GM18907 (cell line): ENCODE measurements at regions not wholly inside any gene's neighbourhood (a gene's known extent, or its start where the extent isn't known, plus 50 kb on each side); places are given as distances from the start of the nearest gene placed in this dataset.

ENCODE experiments used
- ATAC-seq: cut with Tn5 transposase; IDR thresholded peaks from one replicate; pipeline ENCODE4 v1.9.1; 2021; ENCODE audit warnings: mild to moderate bottlenecking, moderate library complexity; ENCODE audit not compliant: unreplicated experiment

DNA sequence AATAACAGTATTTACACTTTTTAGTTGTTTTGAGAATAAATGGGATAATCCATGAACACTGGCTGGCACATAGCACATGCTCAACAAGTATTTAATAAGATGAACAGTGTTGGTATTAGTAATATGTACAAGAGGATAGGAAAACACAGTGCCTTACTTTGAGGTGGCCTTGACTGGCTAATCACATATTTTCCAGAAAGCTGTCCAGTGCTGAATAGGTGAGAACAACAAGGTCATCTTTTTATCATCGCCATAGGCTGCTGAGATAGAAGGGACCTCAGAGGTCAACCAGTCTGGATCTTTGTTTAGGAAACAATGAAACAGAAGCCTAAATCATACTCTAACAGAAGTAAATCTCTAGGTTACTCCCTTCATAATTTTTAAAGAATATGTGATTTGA is 89.7 kb upstream of the BCL9 start:
- ATAC-seq = no peak

DNA sequence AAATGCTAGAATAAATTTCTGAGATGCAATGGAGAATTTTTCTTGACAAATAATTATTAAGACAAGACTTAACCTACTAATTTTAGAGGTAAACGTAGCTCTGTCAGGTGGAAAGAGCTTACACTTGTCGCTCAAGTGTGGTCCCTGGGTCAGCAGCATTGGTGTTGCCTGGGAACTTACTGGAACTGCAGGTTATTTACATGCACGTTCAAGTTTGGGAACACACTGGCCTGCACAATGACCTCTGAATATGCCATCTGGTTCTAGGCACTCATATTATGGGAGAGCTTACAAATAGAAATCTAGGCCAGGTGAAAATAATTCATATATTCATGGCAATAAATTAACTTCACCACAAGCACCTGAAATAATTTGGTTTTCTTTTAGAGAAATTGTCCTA is 88.5 kb upstream of the BCL9 start:
- no peak for ATAC-seq

GRCh38 chr1:147463022-147463421 is 78.3 kb upstream of the BCL9 start:
- ATAC-seq = no peak

GRCh38 chr1:147466543-147466942 is 74.8 kb upstream of the BCL9 start:
- ATAC-seq = no peak

DNA sequence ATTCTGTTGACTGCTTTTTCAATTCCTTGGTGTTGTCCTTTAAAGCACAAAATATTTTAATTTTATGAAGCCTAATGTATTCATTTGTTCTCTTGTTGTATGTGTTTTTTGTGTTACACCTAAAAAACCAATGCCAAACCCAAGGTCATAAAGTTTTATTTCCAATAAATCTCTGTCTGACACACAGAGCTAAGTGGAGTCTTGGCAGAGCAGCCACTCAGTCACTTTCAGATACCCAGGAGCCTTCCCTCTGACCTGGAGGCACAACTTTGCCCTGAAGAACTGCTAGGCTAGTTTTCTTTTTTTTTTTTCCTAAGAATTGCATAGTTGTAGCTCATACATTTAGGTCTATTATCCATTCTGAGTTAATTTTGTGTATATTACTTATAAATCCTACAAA is 71.2 kb upstream of the BCL9 start:
- no peak for ATAC-seq

DNA sequence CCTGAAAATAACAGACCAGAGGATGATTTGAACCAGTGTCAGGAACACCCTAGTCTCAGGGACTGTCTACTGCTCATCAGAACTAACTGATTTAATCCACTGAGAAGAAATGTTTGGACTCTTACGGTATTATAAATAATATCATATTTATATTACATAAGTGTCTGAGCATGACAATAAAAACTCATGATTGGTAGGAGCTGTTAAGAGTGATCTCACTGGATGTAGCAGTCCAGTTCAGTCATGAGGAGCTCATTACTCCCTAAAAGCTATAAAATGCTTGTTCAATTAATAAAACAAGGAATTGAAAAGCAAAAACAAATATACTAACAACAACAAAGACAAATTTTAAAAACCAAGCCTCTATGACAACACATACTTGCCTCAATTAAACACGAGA is 68.8 kb upstream of the BCL9 start:
- no peak for ATAC-seq

DNA sequence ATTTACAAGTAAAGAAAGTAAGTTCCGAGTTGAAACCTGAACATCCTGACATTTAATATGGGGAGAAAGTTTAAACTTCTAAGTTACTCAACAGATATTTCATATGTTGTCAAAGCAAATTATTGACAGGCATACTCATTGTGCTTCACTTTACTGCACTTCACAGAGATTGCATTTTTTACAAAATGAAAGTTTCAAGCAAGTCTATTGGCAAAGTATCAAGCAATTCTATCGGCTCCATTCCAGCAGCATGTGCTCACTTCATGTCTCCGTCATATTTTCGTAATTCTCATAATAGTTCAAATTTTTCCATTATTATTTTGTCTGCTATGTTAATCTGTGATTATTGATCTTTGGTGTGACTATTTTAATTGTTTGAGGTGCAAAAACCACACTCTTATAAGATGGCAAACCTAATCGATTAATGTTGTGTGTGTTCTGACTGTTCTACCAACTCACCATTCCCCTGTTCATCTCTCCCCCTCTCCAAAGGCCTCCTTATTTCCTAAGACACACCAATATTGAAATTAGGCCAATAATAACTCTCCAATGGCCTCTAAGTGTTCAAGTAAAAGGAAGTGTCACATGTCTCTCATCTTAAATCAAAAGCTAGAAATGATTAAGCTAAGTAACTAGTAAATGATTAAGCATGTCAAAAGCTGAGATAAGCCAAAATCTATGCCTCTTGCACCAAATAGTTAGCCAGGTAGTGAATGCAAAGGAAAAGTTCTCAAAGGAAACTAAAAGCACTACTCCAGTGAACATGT is 68.2 kb upstream of the BCL9 start:
- ATAC-seq = no peak

DNA sequence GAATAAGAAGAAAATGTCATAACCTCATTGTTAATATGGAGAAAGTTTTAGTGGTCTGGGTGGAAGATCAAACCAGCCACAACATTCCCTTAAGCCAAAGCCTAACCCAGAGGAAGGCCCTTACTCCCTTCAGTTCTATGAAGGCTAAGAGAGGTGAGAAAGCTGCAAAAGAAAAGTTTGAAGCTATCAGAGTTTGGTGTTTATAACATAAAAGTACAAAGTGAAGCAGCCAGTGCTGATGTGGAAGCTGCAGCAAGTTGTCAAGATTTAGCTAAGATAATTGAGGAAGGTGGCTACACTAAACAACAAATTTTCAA is 67.6 kb upstream of the BCL9 start:
- no peak for ATAC-seq

- ATAC-seq = no peak
Measured at GRCh38 chr1:147475488-147475887, 65.8 kb upstream of the BCL9 start.

- ATAC-seq = no peak
Measured at GRCh38 chr1:147478521-147478920, 62.8 kb upstream of the BCL9 start.

GRCh38 chr1:147479864-147480564 is 61.3 kb upstream of the BCL9 start:
- no peak for ATAC-seq

DNA sequence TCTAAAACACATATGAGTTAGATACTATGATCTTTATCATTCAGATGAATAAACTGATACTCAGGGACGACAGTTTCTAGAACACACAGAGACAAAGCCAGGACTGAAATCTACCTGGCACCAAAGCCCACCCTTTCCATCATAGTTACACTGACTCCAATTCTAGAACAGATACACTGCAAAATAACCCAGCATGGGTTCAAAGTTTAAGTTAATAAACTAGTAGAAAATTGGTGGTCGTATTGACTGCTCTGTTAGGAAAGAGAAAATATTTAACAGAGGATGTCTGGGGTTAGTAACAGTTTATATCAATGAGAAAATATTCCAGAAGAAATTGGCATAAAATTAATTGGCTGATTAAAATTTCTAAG is 60.8 kb upstream of the BCL9 start:
- ATAC-seq = no peak

GRCh38 chr1:147486876-147487656 is 54.2 kb upstream of the BCL9 start:
- ATAC-seq = no peak

- ATAC-seq = no peak
Measured at GRCh38 chr1:147491098-147491497, 50.2 kb upstream of the BCL9 start.
